Gastroesophageal sphincter (tissue), 3 donors: ENCODE measurements at regions not wholly inside any gene's neighbourhood (a gene's known extent, or its start where the extent isn't known, plus 50 kb on each side); places are given as distances from the start of the nearest gene placed in this dataset.

Source experiments
- EP300 ChIP-seq: sonication (generic); formaldehyde crosslinking; IDR thresholded peaks from one replicate; pipeline ENCODE4 v1.6.1; 2017; ENCODE audit warnings: antibody characterized with exemption, mild to moderate bottlenecking
- POLR2A ChIP-seq, 2 donors: fragments of 450-650 bp; IDR thresholded peaks; one replicate each; pipeline ENCODE4 v1.6.1; 2017; ENCODE audit warnings: antibody characterized with exemption in 2 of 2, mild to moderate bottlenecking in 2 of 2, moderate library complexity in 1 of 2
- POLR2AphosphoS5 ChIP-seq: sonication (generic); formaldehyde crosslinking; IDR thresholded peaks from one replicate; pipeline ENCODE4 v1.6.1; 2017; ENCODE audit warnings: antibody characterized with exemption
- TF ChIP-seq, protein P1 (sequence below), 4 experiments: fragments of 200-600 bp in 2 of 4; fragments of 450-650 bp in 2 of 4; sonication (generic) in 1 of 4; IDR thresholded peaks; one replicate each; pipeline ENCODE4 v1.5.1; 2017 to 2019; ENCODE audit warnings: antibody characterized with exemption in 4 of 4, mild to moderate bottlenecking in 2 of 4, moderate library complexity in 2 of 4

DNA sequence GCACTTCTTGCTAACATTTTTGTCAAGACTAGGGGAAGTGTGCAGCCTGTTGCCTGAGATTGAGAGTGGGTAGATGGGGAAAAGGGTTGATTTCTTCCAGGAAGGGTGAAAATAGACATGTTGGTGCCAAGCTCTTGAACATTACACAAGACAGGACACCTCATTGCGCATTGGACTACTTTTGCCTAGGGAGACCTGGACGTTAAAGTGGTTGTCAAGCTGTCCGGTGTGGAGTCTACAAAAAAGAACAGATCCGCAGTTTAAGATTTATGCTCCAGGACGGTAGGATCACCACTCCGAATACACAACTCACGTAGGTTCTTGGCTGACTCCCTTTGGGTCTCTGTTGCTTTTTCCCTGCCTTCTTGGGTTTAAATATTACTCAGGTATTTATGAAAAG, 56.3 kb upstream of the LRIG1 start:
- TF ChIP-seq POLR2AphosphoS5 (peak; percentile 87), POLR2A (IDR thresholded peaks at IDR 0.05) (no peak), EP300 (no peak)
- TF ChIP-seq, protein P1, sequence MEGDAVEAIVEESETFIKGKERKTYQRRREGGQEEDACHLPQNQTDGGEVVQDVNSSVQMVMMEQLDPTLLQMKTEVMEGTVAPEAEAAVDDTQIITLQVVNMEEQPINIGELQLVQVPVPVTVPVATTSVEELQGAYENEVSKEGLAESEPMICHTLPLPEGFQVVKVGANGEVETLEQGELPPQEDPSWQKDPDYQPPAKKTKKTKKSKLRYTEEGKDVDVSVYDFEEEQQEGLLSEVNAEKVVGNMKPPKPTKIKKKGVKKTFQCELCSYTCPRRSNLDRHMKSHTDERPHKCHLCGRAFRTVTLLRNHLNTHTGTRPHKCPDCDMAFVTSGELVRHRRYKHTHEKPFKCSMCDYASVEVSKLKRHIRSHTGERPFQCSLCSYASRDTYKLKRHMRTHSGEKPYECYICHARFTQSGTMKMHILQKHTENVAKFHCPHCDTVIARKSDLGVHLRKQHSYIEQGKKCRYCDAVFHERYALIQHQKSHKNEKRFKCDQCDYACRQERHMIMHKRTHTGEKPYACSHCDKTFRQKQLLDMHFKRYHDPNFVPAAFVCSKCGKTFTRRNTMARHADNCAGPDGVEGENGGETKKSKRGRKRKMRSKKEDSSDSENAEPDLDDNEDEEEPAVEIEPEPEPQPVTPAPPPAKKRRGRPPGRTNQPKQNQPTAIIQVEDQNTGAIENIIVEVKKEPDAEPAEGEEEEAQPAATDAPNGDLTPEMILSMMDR (IDR thresholded peaks at IDR 0.05): no peak
